Esophagus (tissue), 2 donors: ENCODE measurements at regions not wholly inside any gene's neighbourhood (a gene's known extent, or its start where the extent isn't known, plus 50 kb on each side); places are given as distances from the start of the nearest gene placed in this dataset.

ENCODE experiments used
- H3K27ac ChIP-seq, 2 donors: one replicate each; pipeline ENCODE4 v1.5.1; 2013; ENCODE audit warnings: low read depth in 2 of 2, mild to moderate bottlenecking in 2 of 2, inconsistent platforms in 1 of 2, low read length in 1 of 2, moderate library complexity in 1 of 2
- H3K27me3 ChIP-seq, 2 donors: one replicate each; pipeline ENCODE4 v1.6.1; 2013; ENCODE audit warnings: low read length in 2 of 2, control low read depth in 1 of 2, mild to moderate bottlenecking in 1 of 2; ENCODE audit not compliant: insufficient read depth in 2 of 2, control insufficient read depth in 1 of 2
- H3K36me3 ChIP-seq, 2 donors: one replicate each; pipeline ENCODE4 v1.6.1; 2013; ENCODE audit warnings: low read length in 1 of 2; ENCODE audit not compliant: control insufficient read depth in 2 of 2, insufficient read depth in 2 of 2
- H3K4me1 ChIP-seq, 2 donors: one replicate each; pipeline ENCODE4 v1.6.1; 2013; ENCODE audit warnings: low read length in 1 of 2; ENCODE audit not compliant: control insufficient read depth in 2 of 2, insufficient read depth in 2 of 2
- H3K4me3 ChIP-seq, 2 donors: one replicate each; pipeline ENCODE4 v1.5.1; 2013; ENCODE audit warnings: low read length in 2 of 2, mild to moderate bottlenecking in 2 of 2, low read depth in 1 of 2, moderate library complexity in 1 of 2
- H3K9me3 ChIP-seq, 2 donors: one replicate each; pipeline ENCODE4 v1.6.1; 2013; ENCODE audit warnings: mild to moderate bottlenecking in 2 of 2, low read depth in 1 of 2, low read length in 1 of 2, moderate library complexity in 1 of 2; ENCODE audit not compliant: control insufficient read depth in 2 of 2, insufficient read depth in 1 of 2
- WGBS, 2 donors: extraction: QIAGEN DNeasy Blood & Tissue Kit; methylation state at CpG; one replicate each; pipeline ENCODE4 v1.1.7; 2013; 5-methylcytosine and 5-hydroxymethylcytosine counted together
- donor health status: healthy with polysubstance abuse.
- donor health status: Bipolar disorder and iron deficiency.

DNA sequence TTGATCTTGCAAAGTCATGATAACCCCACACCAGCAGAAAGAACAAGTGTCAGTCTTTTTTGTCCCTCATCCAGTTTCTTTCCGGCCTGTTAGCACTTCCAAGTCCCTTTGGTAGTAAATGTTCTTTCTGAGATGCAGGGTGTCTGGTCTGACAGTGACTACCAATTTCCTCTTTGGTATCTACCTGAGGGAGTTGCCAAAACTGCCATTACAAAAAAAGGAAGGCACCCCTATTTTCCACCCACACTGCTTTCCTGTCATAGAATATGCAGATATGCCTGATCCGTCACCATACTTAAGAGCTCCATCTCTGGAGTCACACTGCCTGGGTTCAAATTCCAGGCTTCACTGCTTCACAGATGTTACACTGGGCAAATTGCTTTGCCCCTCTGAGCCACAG, 72.4 kb downstream of the ZNF281 start:
- no peaks in the 10 kb centered on the region for H3K36me3 ChIP-seq
- WGBS, 2 donors: 79 to 80% methylated on average over 2 of the region's 2 CpGs
- no peak overlapping the region for H3K27ac ChIP-seq
- H3K27me3 ChIP-seq: no peaks in the 10 kb centered on the region
- no peaks in the 10 kb centered on the region for H3K4me1 ChIP-seq
- no peaks in the 10 kb centered on the region for H3K9me3 ChIP-seq
- no peak overlapping the region for H3K4me3 ChIP-seq

DNA sequence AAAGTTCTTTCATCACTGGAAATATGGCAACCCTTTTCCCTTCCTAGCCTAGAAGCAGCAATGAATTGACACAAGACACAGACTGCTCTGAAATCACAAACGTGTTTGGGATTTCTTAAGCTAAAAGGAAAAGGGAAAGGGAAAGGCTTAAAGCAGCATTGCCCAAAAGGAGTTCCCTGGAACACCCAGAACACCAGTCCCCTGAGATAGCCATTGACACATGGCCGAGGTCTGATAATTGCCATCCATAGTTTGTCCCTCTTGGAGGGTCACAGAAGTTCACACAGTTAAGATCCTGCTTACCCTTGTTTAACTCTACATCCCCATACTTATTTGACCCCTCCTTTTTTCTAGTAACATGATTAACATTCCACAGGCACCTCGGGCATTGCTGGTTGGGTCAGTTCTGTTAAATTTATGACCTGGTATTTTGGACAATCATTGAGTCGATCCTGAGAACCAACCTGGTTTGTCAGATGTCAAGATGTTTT, 72.9 kb downstream of the ZNF281 start:
- H3K4me3 ChIP-seq: no peak overlapping the region
- no peaks in the 10 kb centered on the region for H3K9me3 ChIP-seq
- no peak overlapping the region for H3K27ac ChIP-seq
- no peaks in the 10 kb centered on the region for H3K4me1 ChIP-seq
- WGBS, 2 donors: 41 to 46% methylated on average over 4 of the region's 4 CpGs
- H3K36me3 ChIP-seq: no peaks in the 10 kb centered on the region
- no peaks in the 10 kb centered on the region for H3K27me3 ChIP-seq

DNA sequence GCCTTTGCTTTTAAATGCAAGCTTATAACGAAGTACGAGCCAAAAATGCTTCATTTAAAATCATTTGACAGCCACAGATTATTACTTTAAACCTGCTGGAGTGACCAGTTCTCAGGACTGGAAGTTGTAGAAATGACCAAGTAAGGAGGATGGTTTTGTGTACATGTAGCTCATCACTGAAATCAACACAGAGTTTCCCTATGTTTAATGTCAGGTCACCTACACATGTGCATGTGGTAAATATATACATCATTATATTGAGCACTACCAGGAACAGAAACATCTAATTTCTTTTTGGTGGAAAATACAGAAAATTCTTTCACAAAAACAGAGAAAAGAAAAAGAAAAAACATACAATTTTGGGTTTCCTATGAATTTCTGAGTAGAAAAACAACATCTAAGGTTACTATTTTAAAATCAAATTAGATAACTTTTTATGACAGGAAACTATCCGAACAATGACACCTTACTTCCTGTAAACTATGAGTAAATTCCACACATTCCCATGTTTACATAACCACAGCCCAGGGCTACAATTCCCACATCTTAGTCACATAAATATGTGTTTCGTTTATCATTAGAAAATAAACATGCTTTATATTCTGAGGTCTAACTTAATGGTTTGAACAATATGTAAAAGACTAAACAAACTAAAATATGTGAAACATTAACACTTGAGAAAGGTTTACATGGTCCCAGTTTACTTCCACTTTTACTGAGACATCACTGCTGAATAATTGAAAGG, 73.6 kb downstream of the ZNF281 start:
- Histone ChIP-seq H3K36me3 (no peaks in the 10 kb centered on the region), H3K9me3 (no peaks in the 10 kb centered on the region), H3K4me1 (no peaks in the 10 kb centered on the region), H3K27me3 (no peaks in the 10 kb centered on the region), H3K4me3 (no peak overlapping the region), H3K27ac (no peak overlapping the region)
- 50 to 54% methylated on average over 4 of the region's 4 CpGs for WGBS, 2 donors

DNA sequence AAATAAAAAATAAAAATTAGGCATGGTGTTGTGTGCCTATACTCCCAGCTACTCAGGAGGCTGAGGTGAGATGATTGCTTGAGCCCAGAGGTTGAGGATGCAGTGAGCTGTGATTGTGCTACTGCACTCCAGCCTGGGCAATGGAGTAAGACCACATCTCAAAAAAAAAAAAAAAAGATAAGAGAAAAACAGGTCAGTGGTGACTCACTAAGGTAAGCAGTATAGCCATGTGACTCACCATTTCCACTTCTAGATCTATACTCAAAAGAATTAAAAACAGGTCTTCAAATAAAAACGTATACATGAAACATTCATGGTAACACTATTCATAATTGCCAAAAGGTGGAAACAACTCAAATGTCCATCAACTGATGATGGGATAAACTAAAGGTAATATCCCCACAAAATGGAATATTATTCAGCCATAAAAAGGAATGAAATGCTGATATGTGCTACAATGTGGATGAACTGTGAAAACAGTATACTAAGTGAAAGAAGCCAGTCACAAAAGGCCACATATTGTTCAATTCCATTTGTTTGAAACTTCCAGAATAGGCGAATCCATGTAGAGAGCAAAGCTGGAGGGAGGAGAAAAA, 75.1 kb downstream of the ZNF281 start:
- H3K4me1 ChIP-seq: no peaks in the 10 kb centered on the region
- 69 to 73% methylated on average over 2 of the region's 2 CpGs for WGBS, 2 donors
- H3K27me3 ChIP-seq: no peaks in the 10 kb centered on the region
- no peaks in the 10 kb centered on the region for H3K9me3 ChIP-seq
- no peak overlapping the region for H3K4me3 ChIP-seq
- H3K27ac ChIP-seq: no peak overlapping the region
- no peaks in the 10 kb centered on the region for H3K36me3 ChIP-seq

DNA sequence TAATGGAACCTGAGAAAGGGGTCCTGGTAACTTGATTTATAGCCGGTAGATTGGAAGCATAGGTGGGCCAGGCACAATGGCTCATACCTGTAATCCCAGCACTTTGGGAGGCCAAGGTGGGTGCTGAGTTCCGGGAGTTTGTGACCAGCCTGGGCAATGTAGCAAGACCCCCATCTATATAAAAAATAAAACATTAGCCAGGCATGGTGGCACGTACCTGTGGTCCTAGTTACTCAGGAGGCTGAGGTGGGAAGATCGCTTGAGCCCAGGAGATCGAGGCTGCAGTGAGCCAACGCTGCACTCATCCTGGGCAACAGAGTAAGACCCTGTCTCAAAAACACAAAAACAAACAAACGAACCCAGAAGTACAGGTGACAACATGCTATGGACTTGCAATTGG, 76.5 kb downstream of the ZNF281 start:
- no peak overlapping the region for H3K4me3 ChIP-seq
- no peak overlapping the region for H3K27ac ChIP-seq
- no peaks in the 10 kb centered on the region for H3K4me1 ChIP-seq
- H3K9me3 ChIP-seq: no peaks in the 10 kb centered on the region
- no peaks in the 10 kb centered on the region for H3K36me3 ChIP-seq
- 89 to 91% methylated on average over 7 of the region's 7 CpGs for WGBS, 2 donors
- no peaks in the 10 kb centered on the region for H3K27me3 ChIP-seq

DNA sequence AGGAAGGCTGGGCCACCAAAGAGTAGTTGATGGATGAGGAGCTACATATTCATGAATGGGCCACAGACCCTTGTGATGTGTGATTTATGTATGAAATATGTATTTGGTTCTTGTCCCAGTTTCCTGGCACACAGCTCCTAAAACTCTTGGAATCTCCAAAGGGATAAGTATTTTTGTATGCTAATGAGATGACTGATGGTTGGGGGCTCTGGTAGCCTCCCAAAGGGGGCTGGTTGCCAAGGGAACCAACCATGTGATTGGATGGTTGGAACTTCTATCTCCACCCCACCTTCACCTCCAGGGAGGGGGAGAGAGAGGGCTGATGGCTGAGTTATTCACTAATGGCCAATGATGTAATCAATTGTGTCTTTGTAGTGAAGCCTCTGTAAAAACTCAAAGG, 77.1 kb downstream of the ZNF281 start:
- Histone ChIP-seq H3K27ac (no peak overlapping the region), H3K36me3 (no peaks in the 10 kb centered on the region), H3K9me3 (no peaks in the 10 kb centered on the region), H3K4me1 (no peaks in the 10 kb centered on the region), H3K4me3 (no peak overlapping the region), H3K27me3 (no peaks in the 10 kb centered on the region)

DNA sequence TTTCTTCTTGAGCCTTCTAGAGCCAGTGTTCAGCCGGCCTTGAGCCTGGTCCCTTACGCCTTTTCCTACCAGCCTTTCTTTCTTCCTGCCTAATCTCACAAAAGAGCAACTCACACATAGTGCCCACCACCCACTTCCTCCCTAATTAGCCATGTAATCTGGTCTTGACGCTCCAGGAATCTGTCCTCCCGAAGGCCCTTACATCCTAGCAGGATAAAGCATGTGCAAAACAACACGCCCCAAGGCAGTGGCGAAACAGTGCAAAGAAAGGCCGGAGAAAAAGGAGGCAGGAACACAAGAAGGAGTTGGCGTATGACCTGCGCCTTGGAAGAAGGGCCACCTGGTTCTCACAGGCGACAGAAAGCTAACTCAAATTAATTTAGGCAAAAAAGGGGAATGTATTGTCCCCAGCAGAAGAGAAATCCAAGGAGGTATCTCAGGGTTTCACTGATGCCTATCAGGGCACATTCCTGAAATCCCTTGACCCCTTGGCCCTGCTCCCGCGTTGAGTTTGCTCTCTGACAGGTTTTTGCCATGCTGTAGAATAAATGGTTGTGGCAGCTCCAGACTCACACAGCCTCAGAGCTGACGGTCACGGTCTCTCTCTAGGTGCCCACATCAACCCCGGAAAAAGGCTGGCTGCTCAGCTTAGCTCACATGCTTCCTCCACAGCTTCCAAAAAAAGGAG, 79.0 kb downstream of the ZNF281 start:
- Histone ChIP-seq H3K27me3 (no peaks in the 10 kb centered on the region), H3K4me1 (no peaks in the 10 kb centered on the region), H3K4me3 (no peak overlapping the region), H3K27ac (no peak overlapping the region), H3K36me3 (no peaks in the 10 kb centered on the region), H3K9me3 (no peaks in the 10 kb centered on the region)
- WGBS, 2 donors: 68 to 71% methylated on average over 15 of the region's 15 CpGs

DNA sequence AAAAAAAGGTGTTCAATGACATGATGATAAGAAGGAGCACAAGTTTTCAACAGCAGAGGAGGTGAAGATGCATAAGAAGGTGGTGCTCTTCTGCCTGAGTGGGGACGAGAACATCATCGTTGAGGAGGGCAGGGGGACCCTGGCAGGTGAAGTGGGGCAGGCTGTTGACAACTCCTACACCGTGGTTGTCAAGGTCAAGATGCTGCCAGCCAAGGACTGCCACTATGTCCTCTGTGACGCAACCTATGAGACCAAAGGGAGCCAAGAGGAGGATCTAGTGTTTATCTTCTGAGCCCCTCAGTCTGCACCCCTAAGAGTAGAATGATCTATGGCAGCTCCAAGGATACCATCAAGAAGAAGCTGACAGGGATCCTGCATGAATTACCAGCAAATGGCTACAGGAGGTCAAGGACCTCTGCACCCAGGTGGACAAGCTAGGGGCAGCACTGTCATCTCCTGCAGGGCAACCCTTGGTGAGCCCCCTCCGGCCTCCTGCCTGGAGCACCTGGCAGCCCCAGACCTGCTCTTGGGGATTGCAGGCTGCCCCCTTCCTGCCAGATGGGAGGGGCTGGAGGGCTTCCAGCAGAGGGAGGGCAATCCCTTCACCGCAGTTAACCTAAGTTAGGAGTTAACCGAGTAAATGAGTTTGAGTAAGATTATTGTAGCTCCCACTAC, 80.5 kb downstream of the ZNF281 start:
- Histone ChIP-seq H3K27ac (no peak overlapping the region), H3K4me3 (no peak overlapping the region), H3K9me3 (no peaks in the 10 kb centered on the region), H3K27me3 (no peaks in the 10 kb centered on the region), H3K36me3 (no peaks in the 10 kb centered on the region), H3K4me1 (no peaks in the 10 kb centered on the region)
- 80 to 89% methylated on average over 7 of the region's 7 CpGs for WGBS, 2 donors

DNA sequence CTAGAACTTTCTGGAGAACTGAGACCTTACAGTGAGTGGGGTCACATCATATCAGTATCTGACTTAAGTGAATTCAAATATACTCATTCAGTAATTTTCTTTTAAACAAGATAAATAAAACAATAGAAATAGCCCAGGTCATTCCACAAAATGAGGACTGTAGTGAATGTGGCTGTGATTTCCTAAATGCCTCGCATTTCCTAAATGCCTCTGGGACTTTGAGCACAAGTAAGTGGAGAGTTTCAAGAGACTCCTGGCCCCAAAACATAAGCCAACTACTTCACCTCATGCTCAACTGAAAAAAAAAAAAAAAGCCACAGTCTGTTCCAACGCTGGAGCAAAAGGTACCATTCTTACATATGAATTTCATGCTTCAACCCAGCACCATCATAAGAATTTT, 81.5 kb downstream of the ZNF281 start:
- 75 to 89% methylated on average over 2 of the region's 2 CpGs for WGBS, 2 donors
- Histone ChIP-seq H3K27ac (no peak overlapping the region), H3K4me1 (peaks cover 0 to 3% of the 10 kb centered on the region in 2 donors), H3K4me3 (no peak overlapping the region), H3K27me3 (no peaks in the 10 kb centered on the region), H3K36me3 (no peaks in the 10 kb centered on the region), H3K9me3 (peaks cover 0 to 2% of the 10 kb centered on the region in 2 donors)
